Karpas-422 (cell line): ENCODE measurements at regions not wholly inside any gene's neighbourhood (a gene's known extent, or its start where the extent isn't known, plus 50 kb on each side); places are given as distances from the start of the nearest gene placed in this dataset.

Source experiments
- DNase-seq: peaks from one replicate; pipeline ENCODE4 v3.0.0-alpha.2; 2015
- H2AFZ ChIP-seq: fragments of 200-600 bp; sonication (generic); 2 replicates; pipeline ENCODE4 v1.6.1; 2014; ENCODE audit warnings: antibody characterized with exemption, low read length, mixed read lengths
- H3K27ac ChIP-seq: fragments of 200-600 bp; sonication (generic); 2 replicates; pipeline ENCODE4 v1.5.1; 2014; ENCODE audit warnings: mild to moderate bottlenecking, low read length, moderate library complexity
- H3K27me3 ChIP-seq: fragments of 200-600 bp; sonication (generic); 2 replicates; pipeline ENCODE4 v1.6.1; 2014; ENCODE audit warnings: low read length, mixed read lengths
- H3K36me3 ChIP-seq: fragments of 200-600 bp; sonication (generic); 2 replicates; pipeline ENCODE4 v1.6.1; 2014; ENCODE audit warnings: low read length, mixed read lengths; ENCODE audit not compliant: insufficient read depth
- H3K4me1 ChIP-seq: fragments of 200-600 bp; sonication (generic); 2 replicates; pipeline ENCODE4 v1.6.1; 2014; ENCODE audit warnings: mild to moderate bottlenecking, low read length, mixed read lengths
- H3K4me2 ChIP-seq: fragments of 200-600 bp; sonication (generic); 2 replicates; pipeline ENCODE4 v1.6.1; 2014; ENCODE audit warnings: low read length, low read depth, mild to moderate bottlenecking; ENCODE audit not compliant: poor library complexity, severe bottlenecking
- H3K4me3 ChIP-seq: fragments of 200-600 bp; sonication (generic); 2 replicates; pipeline ENCODE4 v1.5.1; 2014; ENCODE audit warnings: mild to moderate bottlenecking, antibody characterized with exemption, low read length, mixed read lengths
- H3K79me2 ChIP-seq: fragments of 200-600 bp; sonication (generic); 2 replicates; pipeline ENCODE4 v1.6.1; 2014; ENCODE audit warnings: mild to moderate bottlenecking, low read length, mixed read lengths
- H3K9ac ChIP-seq: fragments of 200-600 bp; sonication (generic); 2 replicates; pipeline ENCODE4 v1.6.0; 2014; ENCODE audit warnings: low read length
- H3K9me2 ChIP-seq: fragments of 200-600 bp; sonication (generic), shearing (Covaris generic); replicated peaks from 2 replicates; pipeline ENCODE4 v1.6.0; 2014; ENCODE audit warnings: mild to moderate bottlenecking, low read length, moderate library complexity; ENCODE audit not compliant: insufficient read depth
- H3K9me3 ChIP-seq: fragments of 300-700, 200-600 bp; sonication (generic); 2 replicates; pipeline ENCODE4 v1.6.1; 2014; ENCODE audit warnings: low read length, mixed read lengths
- H4K20me1 ChIP-seq: fragments of 200-600 bp; sonication (generic); 2 replicates; pipeline ENCODE4 v1.6.1; 2014; ENCODE audit warnings: mild to moderate bottlenecking, antibody characterized with exemption, low read length, low read depth; ENCODE audit not compliant: insufficient read depth

DNA sequence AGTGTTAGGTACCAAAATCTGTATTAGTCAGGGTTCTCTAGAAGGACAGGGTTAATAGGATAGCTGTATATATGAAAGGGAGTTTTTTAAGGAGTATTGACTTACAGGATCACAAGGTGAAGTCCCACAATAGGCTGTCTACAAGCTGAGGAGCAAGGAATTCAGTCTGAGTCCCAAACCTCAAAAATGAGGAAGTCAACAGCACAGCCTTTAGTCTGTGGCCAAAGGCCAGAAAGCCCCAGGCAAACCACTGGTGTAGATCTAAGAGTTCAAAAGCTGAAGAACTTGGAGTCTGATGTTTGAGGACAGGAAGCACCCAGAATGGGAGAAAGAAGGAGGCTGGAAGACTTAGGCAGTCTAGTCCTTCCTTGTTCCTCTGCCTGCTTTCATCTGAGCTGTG is 487.5 kb upstream of the CHRM3 start:
- Histone ChIP-seq H3K27me3 (no peaks in the 10 kb centered on the region), H3K27ac (no peak overlapping the region), H4K20me1 (no peaks in the 10 kb centered on the region), H3K79me2 (no peaks in the 10 kb centered on the region), H3K9me3 (peaks cover 17% of the 10 kb centered on the region), H3K9ac (no peak overlapping the region), H3K9me2 (no peaks in the 10 kb centered on the region), H3K36me3 (no peaks in the 10 kb centered on the region), H3K4me1 (no peaks in the 10 kb centered on the region), H3K4me2 (no peak overlapping the region), H2AFZ (no peak overlapping the region), H3K4me3 (no peak overlapping the region)
- DNase-seq: no peak

DNA sequence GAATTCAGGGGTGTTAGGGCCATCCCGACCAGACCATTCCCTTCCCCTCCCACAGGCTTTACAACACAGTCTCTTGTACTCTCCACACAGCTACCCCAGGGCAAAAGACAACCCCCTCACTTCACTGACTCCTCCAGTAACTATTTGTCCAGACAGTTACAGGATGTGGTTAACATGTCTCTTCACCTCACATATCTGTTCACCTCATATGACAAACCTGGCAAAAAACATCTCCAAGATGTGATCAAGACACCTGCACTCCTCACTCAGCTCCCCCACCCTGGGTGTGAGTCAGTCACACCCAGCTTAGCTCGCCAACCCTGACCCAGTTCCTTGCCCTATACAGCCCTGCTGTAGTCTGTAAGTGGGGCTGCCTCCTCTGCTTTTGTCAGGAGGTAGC is 490.5 kb upstream of the CHRM3 start:
- H3K79me2 ChIP-seq: no peaks in the 10 kb centered on the region
- H3K4me1 ChIP-seq: no peaks in the 10 kb centered on the region
- H3K27ac ChIP-seq: no peak overlapping the region
- no peak overlapping the region for H3K4me3 ChIP-seq
- H3K4me2 ChIP-seq: no peak overlapping the region
- DNase-seq: no peak
- H3K9me2 ChIP-seq: no peaks in the 10 kb centered on the region
- H3K9ac ChIP-seq: no peak overlapping the region
- no peaks in the 10 kb centered on the region for H3K27me3 ChIP-seq
- H3K9me3 ChIP-seq: peaks cover 17% of the 10 kb centered on the region
- no peak overlapping the region for H2AFZ ChIP-seq
- H4K20me1 ChIP-seq: no peaks in the 10 kb centered on the region
- no peaks in the 10 kb centered on the region for H3K36me3 ChIP-seq

DNA sequence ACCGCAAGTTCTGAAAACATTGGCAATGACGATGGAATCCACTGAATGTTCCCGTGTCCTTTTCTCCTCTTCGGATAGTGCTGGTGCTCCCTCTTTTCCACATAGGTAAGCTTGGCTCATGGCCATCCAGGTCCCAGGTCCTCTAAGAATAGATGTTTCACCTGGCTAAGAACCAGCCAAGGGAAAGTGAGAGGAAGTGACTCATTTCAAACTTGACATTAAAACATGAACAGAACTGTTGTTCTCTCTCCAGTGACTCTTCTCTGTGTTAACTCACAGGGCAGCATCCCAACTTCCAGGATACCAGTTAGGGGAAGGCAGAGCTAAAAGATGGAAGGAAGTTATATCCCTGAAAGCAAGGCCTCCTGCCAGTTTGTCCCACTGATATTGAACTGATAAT is 493.8 kb upstream of the CHRM3 start:
- Histone ChIP-seq H3K9me3 (peaks cover 15% of the 10 kb centered on the region), H4K20me1 (no peaks in the 10 kb centered on the region), H3K4me2 (no peak overlapping the region), H3K4me3 (no peak overlapping the region), H3K9me2 (no peaks in the 10 kb centered on the region), H3K27me3 (no peaks in the 10 kb centered on the region), H2AFZ (no peak overlapping the region), H3K4me1 (no peaks in the 10 kb centered on the region), H3K79me2 (no peaks in the 10 kb centered on the region), H3K27ac (no peak overlapping the region), H3K36me3 (no peaks in the 10 kb centered on the region), H3K9ac (no peak overlapping the region)
- no peak for DNase-seq

DNA sequence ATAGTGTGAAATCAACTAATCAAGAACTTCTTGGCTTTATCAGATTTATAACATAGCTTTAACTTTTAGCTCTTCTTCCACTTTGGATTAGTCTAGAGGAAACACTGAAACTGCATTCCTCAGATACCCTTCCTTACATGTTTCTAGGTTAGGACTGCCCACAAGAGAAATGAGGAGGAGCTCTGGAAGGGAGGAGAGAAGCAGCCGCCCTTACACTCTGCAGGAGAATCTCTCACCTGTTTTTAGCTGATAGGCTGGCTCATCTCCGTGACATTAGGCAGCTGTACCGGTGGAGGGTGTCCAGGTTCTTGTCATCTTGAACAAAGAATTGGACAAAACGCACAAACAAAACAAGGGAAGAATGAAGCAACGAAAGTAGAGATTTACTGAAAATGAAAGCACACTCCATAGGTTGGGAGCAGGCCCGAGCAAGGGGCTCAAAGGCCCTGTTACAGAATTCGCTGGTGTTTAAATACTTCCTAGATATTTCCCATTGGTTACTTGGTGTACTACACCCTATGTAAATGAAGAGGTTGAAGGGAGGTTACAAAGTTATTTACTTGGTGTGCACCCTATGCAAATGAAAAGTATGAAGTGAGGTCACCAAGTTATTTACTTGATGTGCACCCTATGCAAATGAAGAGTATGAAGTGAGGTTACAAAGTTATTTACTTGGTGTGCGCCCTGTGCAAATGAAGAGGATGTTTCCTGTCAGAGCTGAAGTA is 524.9 kb upstream of the CHRM3 start:
- no peak for DNase-seq
- H3K36me3 ChIP-seq: no peaks in the 10 kb centered on the region
- no peak overlapping the region for H3K9ac ChIP-seq
- H2AFZ ChIP-seq: no peak overlapping the region
- H3K27me3 ChIP-seq: no peaks in the 10 kb centered on the region
- no peaks in the 10 kb centered on the region for H3K79me2 ChIP-seq
- H3K4me3 ChIP-seq: no peak overlapping the region
- no peak overlapping the region for H3K27ac ChIP-seq
- H3K9me2 ChIP-seq: no peaks in the 10 kb centered on the region
- H3K4me1 ChIP-seq: no peaks in the 10 kb centered on the region
- no peaks in the 10 kb centered on the region for H4K20me1 ChIP-seq
- peaks cover 25% of the 10 kb centered on the region for H3K9me3 ChIP-seq
- H3K4me2 ChIP-seq: no peak overlapping the region

DNA sequence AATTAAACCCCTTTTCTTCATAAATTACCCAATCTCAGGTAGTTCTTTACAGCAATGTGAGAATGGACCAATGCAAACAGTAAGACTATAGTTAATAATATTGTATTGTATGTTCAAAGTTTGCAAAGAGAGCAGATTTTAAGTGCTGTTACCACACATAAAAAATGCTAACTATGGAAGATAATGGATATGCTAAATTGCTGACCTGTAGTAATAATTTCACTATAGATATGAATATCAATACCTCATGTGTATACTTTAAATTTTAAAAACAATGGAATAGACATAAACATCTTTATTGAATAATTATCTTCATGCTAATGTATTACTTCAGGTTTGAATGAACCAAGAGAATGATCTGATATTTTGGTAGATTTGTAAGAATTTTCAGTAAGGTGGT is 552.4 kb upstream of the CHRM3 start:
- Histone ChIP-seq H3K4me1 (no peaks in the 10 kb centered on the region), H3K36me3 (no peaks in the 10 kb centered on the region), H3K27ac (no peak overlapping the region), H3K27me3 (no peaks in the 10 kb centered on the region), H2AFZ (no peak overlapping the region), H3K79me2 (no peaks in the 10 kb centered on the region), H4K20me1 (no peaks in the 10 kb centered on the region), H3K9me3 (peaks cover 21% of the 10 kb centered on the region), H3K4me3 (no peak overlapping the region), H3K9me2 (no peaks in the 10 kb centered on the region), H3K4me2 (no peak overlapping the region), H3K9ac (no peak overlapping the region)
- DNase-seq: no peak

DNA sequence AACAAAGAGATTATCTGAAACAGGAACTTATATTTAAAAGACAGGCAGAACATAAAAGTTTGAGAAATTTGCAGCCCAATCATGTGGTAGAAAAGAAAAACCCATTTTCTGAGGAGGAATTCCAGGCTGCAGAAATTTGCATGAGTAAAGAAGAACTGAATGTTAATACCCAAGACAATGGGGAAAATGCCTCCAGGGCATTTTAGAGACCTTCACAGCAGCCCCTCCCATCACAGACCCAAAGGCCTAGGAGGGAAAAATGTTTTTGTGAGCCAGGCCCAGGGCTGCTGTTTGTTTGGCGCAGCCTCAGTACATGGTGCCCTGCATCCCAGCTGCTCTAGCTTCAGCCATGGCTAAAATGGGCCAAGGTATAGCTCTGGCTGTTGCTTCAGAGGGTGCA is 554.3 kb upstream of the CHRM3 start:
- H2AFZ ChIP-seq: no peak overlapping the region
- no peaks in the 10 kb centered on the region for H3K36me3 ChIP-seq
- no peaks in the 10 kb centered on the region for H4K20me1 ChIP-seq
- H3K9ac ChIP-seq: no peak overlapping the region
- no peaks in the 10 kb centered on the region for H3K9me2 ChIP-seq
- no peaks in the 10 kb centered on the region for H3K4me1 ChIP-seq
- no peak overlapping the region for H3K27ac ChIP-seq
- H3K4me3 ChIP-seq: no peak overlapping the region
- H3K9me3 ChIP-seq: peaks cover 11% of the 10 kb centered on the region
- H3K79me2 ChIP-seq: no peaks in the 10 kb centered on the region
- DNase-seq: no peak
- H3K4me2 ChIP-seq: no peak overlapping the region
- no peaks in the 10 kb centered on the region for H3K27me3 ChIP-seq

DNA sequence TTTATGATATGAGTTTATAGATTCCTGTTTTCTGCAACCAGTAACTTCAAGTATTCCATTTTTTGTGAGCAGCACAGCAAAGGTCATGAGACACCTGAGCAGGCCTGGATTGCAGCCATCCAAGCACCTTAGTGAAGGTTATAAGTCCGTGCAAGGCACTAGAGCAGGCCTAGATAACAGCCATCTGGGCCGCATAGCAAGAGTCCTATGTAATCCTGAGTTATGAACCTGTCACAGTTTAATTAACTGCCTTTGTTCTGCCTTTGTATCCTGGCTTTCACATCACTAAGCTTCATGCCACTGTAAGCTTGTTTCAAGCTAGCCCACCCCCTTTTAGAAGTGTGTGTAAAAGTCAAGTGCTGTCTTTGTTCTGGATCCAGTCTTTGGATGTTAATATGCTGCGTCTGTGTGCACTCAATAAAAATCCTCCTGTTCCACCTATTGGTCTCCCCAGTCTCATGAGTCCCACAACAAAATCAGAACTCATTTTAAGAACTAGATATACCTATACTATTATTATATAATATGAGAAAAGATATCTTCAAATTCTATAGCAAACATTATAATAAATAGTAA is 556.2 kb upstream of the CHRM3 start:
- Histone ChIP-seq H3K27me3 (no peaks in the 10 kb centered on the region), H3K9ac (no peak overlapping the region), H2AFZ (no peak overlapping the region), H3K4me2 (no peak overlapping the region), H3K36me3 (no peaks in the 10 kb centered on the region), H3K27ac (no peak overlapping the region), H3K9me2 (no peaks in the 10 kb centered on the region), H3K79me2 (no peaks in the 10 kb centered on the region), H3K4me1 (no peaks in the 10 kb centered on the region), H3K9me3 (peaks cover 15% of the 10 kb centered on the region), H3K4me3 (no peak overlapping the region), H4K20me1 (no peaks in the 10 kb centered on the region)
- no peak for DNase-seq

DNA sequence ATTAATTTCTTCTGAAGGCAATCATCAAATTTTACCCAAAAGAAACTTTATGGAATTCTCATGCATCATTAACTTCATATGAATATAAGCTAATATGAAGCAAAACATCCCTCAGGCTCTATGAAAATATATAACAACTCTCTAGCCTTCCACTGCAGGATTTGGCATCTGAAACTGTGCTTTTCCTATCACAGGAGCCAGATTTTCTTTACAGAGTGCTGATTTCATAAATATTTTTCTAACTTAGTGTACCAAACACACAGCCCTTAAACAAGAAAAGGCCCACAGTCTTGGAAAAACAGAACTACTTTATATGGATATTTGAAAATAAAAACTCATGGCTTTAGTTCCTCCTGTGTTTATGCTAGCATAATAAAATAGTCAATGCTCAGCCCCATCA is 559.5 kb upstream of the CHRM3 start:
- H2AFZ ChIP-seq: no peak overlapping the region
- H3K4me2 ChIP-seq: no peak overlapping the region
- H3K4me1 ChIP-seq: no peaks in the 10 kb centered on the region
- H3K9ac ChIP-seq: no peak overlapping the region
- no peaks in the 10 kb centered on the region for H3K27me3 ChIP-seq
- no peaks in the 10 kb centered on the region for H3K36me3 ChIP-seq
- H3K9me3 ChIP-seq: peaks cover 29% of the 10 kb centered on the region
- no peaks in the 10 kb centered on the region for H4K20me1 ChIP-seq
- no peak overlapping the region for H3K27ac ChIP-seq
- no peaks in the 10 kb centered on the region for H3K79me2 ChIP-seq
- H3K4me3 ChIP-seq: no peak overlapping the region
- DNase-seq: no peak
- H3K9me2 ChIP-seq: no peaks in the 10 kb centered on the region
